H9 (cell line): ENCODE measurements at regions not wholly inside any gene's neighbourhood (a gene's known extent, or its start where the extent isn't known, plus 50 kb on each side); places are given as distances from the start of the nearest gene placed in this dataset.

Source experiments
- DNase-seq: peaks from one replicate; pipeline ENCODE4 v3.0.0-alpha.2; 2017
- H2AFZ ChIP-seq: one replicate; pipeline ENCODE4 v1.6.1; 2013; ENCODE audit warnings: mild to moderate bottlenecking, low read length, control low read depth, moderate library complexity
- H2AK5ac ChIP-seq: 2 replicates; pipeline ENCODE4 v1.6.1; 2013; ENCODE audit warnings: low read length, control low read depth, mixed read lengths; ENCODE audit not compliant: insufficient read length
- H2BK120ac ChIP-seq: one replicate; pipeline ENCODE4 v1.6.1; 2013; ENCODE audit warnings: low read depth, mild to moderate bottlenecking, low read length, control low read depth, inconsistent platforms; ENCODE audit not compliant: poor library complexity, severe bottlenecking
- H2BK12ac ChIP-seq: 2 replicates; pipeline ENCODE4 v1.6.1; 2013; ENCODE audit warnings: low read length, control low read depth, mixed read lengths, low read depth; ENCODE audit not compliant: insufficient read length
- H2BK15ac ChIP-seq: 2 replicates; pipeline ENCODE4 v1.6.1; 2013; ENCODE audit warnings: low read depth, low read length, control low read depth
- H2BK20ac ChIP-seq: one replicate; pipeline ENCODE4 v1.6.1; 2013; ENCODE audit warnings: low read depth, mild to moderate bottlenecking, low read length, control low read depth, inconsistent platforms; ENCODE audit not compliant: poor library complexity, severe bottlenecking
- H2BK5ac ChIP-seq: 2 replicates; pipeline ENCODE4 v1.6.1; 2013; ENCODE audit warnings: low read length, control low read depth, mixed read lengths; ENCODE audit not compliant: insufficient read length
- H3K14ac ChIP-seq: 2 replicates; pipeline ENCODE4 v1.6.1; 2013; ENCODE audit warnings: low read length, control low read depth; ENCODE audit not compliant: insufficient read depth
- H3K18ac ChIP-seq: 2 replicates; pipeline ENCODE4 v1.6.1; 2013; ENCODE audit warnings: low read depth, mild to moderate bottlenecking, mixed read lengths, low read length, control low read depth; ENCODE audit not compliant: insufficient read length
- H3K23ac ChIP-seq: 2 replicates; pipeline ENCODE4 v1.6.1; 2013; ENCODE audit warnings: low read length, control low read depth, mixed read lengths, low read depth; ENCODE audit not compliant: insufficient read length
- H3K23me2 ChIP-seq: 2 replicates; pipeline ENCODE4 v1.6.1; 2013; ENCODE audit warnings: low read depth, mild to moderate bottlenecking, mixed read lengths, low read length, control low read depth; ENCODE audit not compliant: insufficient read length, poor library complexity, severe bottlenecking
- H3K27ac ChIP-seq: 2 replicates; pipeline ENCODE4 v1.5.1; 2013; ENCODE audit warnings: low read length, control low read depth, mixed read lengths, low read depth; ENCODE audit not compliant: insufficient read length
- H3K27me3 ChIP-seq: 2 replicates; pipeline ENCODE4 v1.6.1; 2013; ENCODE audit warnings: low read length, control low read depth, inconsistent platforms; ENCODE audit not compliant: insufficient read depth
- H3K4ac ChIP-seq: 2 replicates; pipeline ENCODE4 v1.6.1; 2013; ENCODE audit warnings: low read depth, mild to moderate bottlenecking, control low read depth, inconsistent platforms, low read length, moderate library complexity
- H3K4me1 ChIP-seq: 2 replicates; pipeline ENCODE4 v1.6.1; 2013; ENCODE audit warnings: low read length, control low read depth, inconsistent platforms; ENCODE audit not compliant: insufficient read depth
- H3K4me2 ChIP-seq: 2 replicates; pipeline ENCODE4 v1.6.1; 2013; ENCODE audit warnings: low read length, control low read depth, mixed read lengths; ENCODE audit not compliant: insufficient read length, insufficient read depth
- H3K56ac ChIP-seq: 2 replicates; pipeline ENCODE4 v1.6.1; 2013; ENCODE audit warnings: low read depth, mild to moderate bottlenecking, mixed read lengths, low read length, control low read depth; ENCODE audit not compliant: insufficient read length
- H3K79me1 ChIP-seq: 2 replicates; pipeline ENCODE4 v1.6.1; 2013; ENCODE audit warnings: low read depth, mild to moderate bottlenecking, moderate library complexity, low read length, control low read depth, inconsistent platforms; ENCODE audit not compliant: insufficient read depth, poor library complexity, severe bottlenecking
- H3K79me2 ChIP-seq: 2 replicates; pipeline ENCODE4 v1.6.1; 2013; ENCODE audit warnings: low read length, control low read depth, inconsistent platforms; ENCODE audit not compliant: insufficient read depth
- H3K9ac ChIP-seq: 2 replicates; pipeline ENCODE4 v1.6.1; 2013; ENCODE audit warnings: low read length, control low read depth, mixed read lengths; ENCODE audit not compliant: insufficient read length; ENCODE audit errors: extremely low read depth
- H3K9me3 ChIP-seq: one replicate; pipeline ENCODE4 v1.6.1; 2013; ENCODE audit warnings: low read depth, low read length, inconsistent platforms; ENCODE audit not compliant: control insufficient read depth
- H3T11ph ChIP-seq: one replicate; pipeline ENCODE4 v1.6.1; 2013; ENCODE audit warnings: mild to moderate bottlenecking, low read length, control low read depth, inconsistent platforms
- H4K20me1 ChIP-seq: one replicate; pipeline ENCODE4 v1.6.1; 2013; ENCODE audit not compliant: control insufficient read depth, insufficient read length, insufficient read depth
- H4K5ac ChIP-seq: 2 replicates; pipeline ENCODE4 v1.6.1; 2013; ENCODE audit warnings: low read depth, mild to moderate bottlenecking, mixed read lengths, low read length, control low read depth; ENCODE audit not compliant: insufficient read length
- H4K8ac ChIP-seq: replicated peaks from 2 replicates; pipeline ENCODE4 v1.6.1; 2013; ENCODE audit warnings: low read length, control low read depth, mixed read lengths, low read depth; ENCODE audit not compliant: insufficient read length
- H4K91ac ChIP-seq: 2 replicates; pipeline ENCODE4 v1.6.1; 2013; ENCODE audit warnings: low read depth, mild to moderate bottlenecking, moderate library complexity, mixed read lengths, low read length, control low read depth; ENCODE audit not compliant: insufficient read length
- H3K27ac Mint-ChIP-seq, 3 experiments: 2 replicates in 2 of 3; 3 replicates in 1 of 3; pipeline ENCODE4 v1.8.0; 2020 to 2021; ENCODE audit warnings: mixed read lengths in 3 of 3, mild to moderate bottlenecking in 1 of 3, moderate library complexity in 1 of 3
- H3K27me3 Mint-ChIP-seq: 2 replicates; pipeline ENCODE4 v1.8.0; 2021; ENCODE audit warnings: low read depth, mild to moderate bottlenecking, moderate library complexity, mixed read lengths
- H3K36me3 Mint-ChIP-seq, 3 experiments: 2 replicates in 2 of 3; 3 replicates in 1 of 3; pipeline ENCODE4 v1.8.0; 2020 to 2021; ENCODE audit warnings: low read depth in 3 of 3, mixed read lengths in 3 of 3; ENCODE audit not compliant: insufficient read depth in 1 of 3
- H3K4me1 Mint-ChIP-seq, 2 experiments: 2 replicates each; pipeline ENCODE4 v1.8.0; 2020; ENCODE audit warnings: mixed read lengths in 2 of 2
- H3K4me3 Mint-ChIP-seq, 2 experiments: 2 replicates in 1 of 2; 3 replicates in 1 of 2; pipeline ENCODE4 v1.8.0; 2020 to 2021; ENCODE audit warnings: mild to moderate bottlenecking in 2 of 2, mixed read lengths in 2 of 2, moderate library complexity in 1 of 2
- H3K9me3 Mint-ChIP-seq, 2 experiments: 2 replicates in 1 of 2; 3 replicates in 1 of 2; pipeline ENCODE4 v1.8.0; 2020; ENCODE audit warnings: mild to moderate bottlenecking in 2 of 2, mixed read lengths in 2 of 2, moderate library complexity in 1 of 2
- WGBS: extraction: QIAGEN DNeasy Blood & Tissue Kit; methylation state at CpG from one replicate; pipeline ENCODE4 v1.1.7; 2013; ENCODE audit warnings: missing lambda C conversion rate, low lambda C conversion rate, mixed read lengths; ENCODE audit not compliant: insufficient read length; ENCODE audit errors: extremely low coverage; 5-methylcytosine and 5-hydroxymethylcytosine counted together
- TF ChIP-seq, protein P1 (sequence below): fragments of 200-600 bp; sonication (generic); conservative IDR thresholded peaks from 3 replicates; pipeline ENCODE4 v1.8.0; 2021; ENCODE audit warnings: antibody characterized with exemption, mild to moderate bottlenecking

DNA sequence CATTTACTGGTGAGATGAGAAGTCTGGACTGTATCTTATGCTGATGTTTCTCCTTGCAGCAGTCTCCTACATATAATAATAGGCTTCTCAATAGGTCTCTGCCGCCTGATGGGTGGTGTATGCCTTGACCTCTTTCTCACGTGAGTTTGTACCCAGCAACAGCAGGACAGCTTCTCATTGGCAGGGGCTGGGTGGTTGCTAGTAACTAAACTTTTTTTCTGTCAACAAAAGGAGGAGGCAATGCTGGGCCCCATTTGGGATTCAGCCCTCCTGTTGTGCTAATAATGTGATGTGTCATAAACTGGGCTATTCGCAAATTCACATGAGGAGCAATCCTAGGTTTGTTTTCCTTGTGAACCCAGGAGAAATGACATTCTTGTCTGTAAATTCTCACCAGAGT lies 533.6 kb downstream of the GATA3 start:
- no peak overlapping the region for H3K4ac ChIP-seq
- H4K91ac ChIP-seq: no peak overlapping the region
- H2BK20ac ChIP-seq: no peak overlapping the region
- no peaks in the 10 kb centered on the region for H3K4me1 ChIP-seq
- no peaks in the 10 kb centered on the region for H3K9me3 ChIP-seq
- H3K23ac ChIP-seq: no peak overlapping the region
- H4K20me1 ChIP-seq: no peaks in the 10 kb centered on the region
- no peak overlapping the region for H2BK5ac ChIP-seq
- TF ChIP-seq, protein P1, sequence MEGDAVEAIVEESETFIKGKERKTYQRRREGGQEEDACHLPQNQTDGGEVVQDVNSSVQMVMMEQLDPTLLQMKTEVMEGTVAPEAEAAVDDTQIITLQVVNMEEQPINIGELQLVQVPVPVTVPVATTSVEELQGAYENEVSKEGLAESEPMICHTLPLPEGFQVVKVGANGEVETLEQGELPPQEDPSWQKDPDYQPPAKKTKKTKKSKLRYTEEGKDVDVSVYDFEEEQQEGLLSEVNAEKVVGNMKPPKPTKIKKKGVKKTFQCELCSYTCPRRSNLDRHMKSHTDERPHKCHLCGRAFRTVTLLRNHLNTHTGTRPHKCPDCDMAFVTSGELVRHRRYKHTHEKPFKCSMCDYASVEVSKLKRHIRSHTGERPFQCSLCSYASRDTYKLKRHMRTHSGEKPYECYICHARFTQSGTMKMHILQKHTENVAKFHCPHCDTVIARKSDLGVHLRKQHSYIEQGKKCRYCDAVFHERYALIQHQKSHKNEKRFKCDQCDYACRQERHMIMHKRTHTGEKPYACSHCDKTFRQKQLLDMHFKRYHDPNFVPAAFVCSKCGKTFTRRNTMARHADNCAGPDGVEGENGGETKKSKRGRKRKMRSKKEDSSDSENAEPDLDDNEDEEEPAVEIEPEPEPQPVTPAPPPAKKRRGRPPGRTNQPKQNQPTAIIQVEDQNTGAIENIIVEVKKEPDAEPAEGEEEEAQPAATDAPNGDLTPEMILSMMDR: no peak
- no peak overlapping the region for H3K27ac ChIP-seq
- H2BK120ac ChIP-seq: no peak overlapping the region
- H3K14ac ChIP-seq: no peak overlapping the region
- Mint-ChIP-seq H3K4me1 (0 out of 4 replicates have a peak, but pooled peaks cover 0 to 4% of the 10 kb centered on the region in 2 experiments), H3K27me3 (no peaks in the 10 kb centered on the region; the same call in 1 of the 2 replicates), H3K4me3 (no peak overlapping the region), H3K9me3 (no peaks in the 10 kb centered on the region), H3K27ac (no peak overlapping the region), H3K36me3 (no peaks in the 10 kb centered on the region)
- H4K8ac ChIP-seq: no peak overlapping the region
- H2BK12ac ChIP-seq: no peak overlapping the region
- no peak for DNase-seq
- no peak overlapping the region for H4K5ac ChIP-seq
- H3K56ac ChIP-seq: no peak overlapping the region
- no peak overlapping the region for H2BK15ac ChIP-seq
- H3K27me3 ChIP-seq: no peaks in the 10 kb centered on the region
- H3K4me2 ChIP-seq: no peak overlapping the region
- H3K79me2 ChIP-seq: no peaks in the 10 kb centered on the region
- no peak overlapping the region for H3T11ph ChIP-seq
- H3K23me2 ChIP-seq: no peaks in the 10 kb centered on the region
- no peak overlapping the region for H3K9ac ChIP-seq
- H3K79me1 ChIP-seq: no peaks in the 10 kb centered on the region
- H2AFZ ChIP-seq: no peak overlapping the region
- no peak overlapping the region for H2AK5ac ChIP-seq
- no peak overlapping the region for H3K18ac ChIP-seq
- no CpG with 5 or more reads among the region's 3 CpGs for WGBS
